ENCODE measurements at regions not wholly inside any gene's neighbourhood (a gene's known extent, or its start where the extent isn't known, plus 50 kb on each side); places are given as distances from the start of the nearest gene placed in this dataset.
"Not testable (repeated sequence)": the region's sequence is repeated elsewhere in the genome, so short reads cannot be mapped to it uniquely, and the experiment has no call there.

DNA sequence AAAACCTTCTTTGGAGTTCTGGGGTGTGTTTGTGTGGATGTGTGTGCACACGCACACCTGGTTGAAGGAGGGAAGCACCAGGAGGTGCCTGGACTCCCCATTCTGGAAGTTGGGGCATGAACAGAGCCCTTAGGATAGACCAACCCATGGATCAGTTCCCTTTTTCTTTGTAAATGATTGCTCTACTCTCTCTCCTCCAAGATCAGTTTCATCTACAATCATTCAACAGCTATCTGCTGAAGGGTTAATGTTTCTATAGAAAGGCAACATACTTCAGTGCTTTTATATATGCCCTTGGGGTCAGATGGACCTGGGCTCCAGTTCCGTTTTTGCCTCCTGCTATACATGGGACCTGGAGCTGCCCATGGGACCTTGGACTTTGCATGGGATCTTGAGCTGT is 352.1 kb upstream of the CFAP20DC start:
- no peak for DNase-seq

GRCh38 chr3:59392116-59392515 is 342.3 kb upstream of the CFAP20DC start:
- no peak for DNase-seq

DNA sequence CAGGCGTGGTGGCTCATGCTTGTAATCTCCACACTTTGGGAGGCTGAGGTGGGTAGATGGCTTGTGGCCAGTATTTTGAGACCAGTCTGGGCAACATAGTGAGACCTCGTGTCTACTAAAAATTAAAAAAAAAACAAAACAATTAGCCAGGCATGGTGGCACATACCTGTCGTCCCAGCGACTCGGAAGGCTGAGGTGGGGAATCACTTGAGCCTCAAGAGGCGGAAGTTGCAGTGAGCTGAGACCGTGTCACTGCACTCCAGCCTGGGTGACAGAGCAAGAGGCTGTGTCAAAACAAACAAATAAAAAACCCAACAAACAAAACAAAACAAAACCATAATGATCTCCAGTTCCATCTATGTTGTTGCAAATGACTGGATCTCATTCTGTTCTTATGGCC is 341.3 kb upstream of the CFAP20DC start:
- no peak for DNase-seq

GRCh38 chr3:59388555-59389270 is 338.9 kb upstream of the CFAP20DC start:
- no peak for DNase-seq

DNA sequence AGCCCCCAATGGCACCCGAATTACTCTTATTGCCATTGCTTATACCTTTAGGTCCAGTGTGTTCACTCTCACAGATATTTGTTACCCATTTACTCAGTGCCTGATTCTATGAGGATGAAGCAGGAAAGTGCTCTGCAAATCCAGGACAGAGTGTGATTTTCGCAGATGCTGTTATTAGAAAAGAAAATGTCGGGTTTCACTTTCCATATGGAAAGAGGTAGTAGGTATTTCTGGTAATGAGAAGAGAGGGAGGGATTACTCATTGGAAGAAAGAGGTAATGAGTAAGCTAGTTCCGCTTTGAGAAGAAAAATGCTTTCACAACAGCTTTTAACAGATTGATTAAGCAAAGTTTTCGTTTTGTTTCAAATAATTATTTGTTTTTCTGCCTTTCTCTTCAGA is 336.3 kb upstream of the CFAP20DC start:
- no peak for DNase-seq

- DNase-seq, result no peak
These were observed 335.7 kb upstream of the CFAP20DC start for GRCh38 chr3:59385547-59385946.

- DNase-seq, result no peak
These were observed 331.5 kb upstream of the CFAP20DC start for GRCh38 chr3:59381282-59381681.

GRCh38 chr3:59380146-59380545 is 330.3 kb upstream of the CFAP20DC start:
- DNase-seq, result no peak

DNA sequence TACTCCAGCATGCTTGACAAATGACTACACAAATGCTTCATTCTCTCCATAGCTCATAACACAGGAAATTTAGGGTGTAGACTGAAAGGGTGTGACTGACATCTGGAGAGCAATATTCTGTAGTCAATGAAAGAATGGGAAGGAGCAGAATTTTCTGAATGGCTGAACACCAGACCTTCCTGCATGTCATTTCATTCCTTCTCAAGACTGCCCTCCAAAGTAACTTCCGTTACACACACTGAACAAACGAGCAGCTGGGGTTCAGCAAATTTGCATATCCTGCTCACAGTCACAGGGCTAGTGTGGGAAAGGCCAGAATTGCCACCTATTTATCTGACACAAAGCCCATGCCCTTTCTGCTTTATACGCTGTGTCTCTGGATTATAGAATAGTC is 325.0 kb upstream of the CFAP20DC start:
- DNase-seq, result no peak

GRCh38 chr3:59374091-59374817 is 324.4 kb upstream of the CFAP20DC start:
- DNase-seq, result no peak

- no peak for DNase-seq
These were observed 322.5 kb upstream of the CFAP20DC start for GRCh38 chr3:59372346-59372745.

DNA sequence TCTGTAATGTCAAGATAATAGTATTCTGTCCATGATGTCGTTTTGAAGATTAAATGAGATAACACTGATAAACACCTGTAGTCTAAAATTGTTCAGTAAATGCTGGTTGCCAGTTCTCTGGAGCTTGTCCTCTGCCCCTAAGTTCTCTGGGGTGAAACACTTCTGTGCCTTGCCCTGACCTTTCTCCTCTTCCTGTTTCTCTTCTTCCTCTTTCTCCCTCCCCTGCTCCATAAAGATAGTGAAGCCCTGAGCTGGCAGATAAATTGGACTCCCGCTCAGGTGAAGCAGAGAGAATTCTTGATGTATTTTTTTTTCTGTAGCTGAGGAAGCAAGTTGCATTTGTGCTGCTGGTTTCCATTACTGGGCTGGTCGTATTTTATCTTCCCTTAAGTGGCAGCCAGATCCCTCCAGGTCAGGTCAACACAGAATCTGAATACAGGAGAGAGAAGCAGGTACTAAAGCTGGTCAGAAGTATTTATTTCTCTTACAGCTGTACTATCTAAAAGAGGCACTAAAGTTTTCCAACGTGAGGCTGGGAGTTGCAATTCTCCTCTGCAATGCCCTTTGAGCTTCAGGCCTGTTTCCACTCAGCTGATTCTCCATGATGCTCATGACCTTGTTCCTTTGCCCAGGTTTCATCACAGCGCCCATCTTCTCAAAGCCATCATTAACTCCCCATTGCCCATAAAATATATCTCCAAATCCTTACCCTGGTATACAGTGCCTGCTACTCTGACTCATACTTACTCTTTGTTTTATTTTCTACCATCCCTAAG is 319.3 kb upstream of the CFAP20DC start:
- no peak for DNase-seq

DNA sequence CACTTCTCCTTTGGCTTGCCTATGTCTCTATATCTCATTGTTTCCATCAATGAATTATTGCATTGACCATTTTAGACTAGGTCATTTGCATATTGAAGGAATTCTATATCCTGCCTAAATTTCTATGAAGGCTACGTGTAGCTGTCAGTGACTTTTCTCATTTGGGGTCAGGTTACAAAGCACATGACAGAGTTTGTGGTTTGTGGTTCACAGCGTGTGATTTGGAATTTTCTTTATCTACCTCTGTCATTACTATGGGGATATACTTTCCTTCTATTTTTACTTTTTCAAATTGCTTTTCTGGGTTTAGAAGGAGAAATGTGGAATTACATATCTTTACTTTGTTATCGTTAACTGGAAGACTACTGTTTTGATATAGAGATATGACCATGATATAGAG is 317.3 kb upstream of the CFAP20DC start:
- no peak for DNase-seq

- DNase-seq, result no peak
These were observed 316.4 kb upstream of the CFAP20DC start for GRCh38 chr3:59366218-59366617.

GRCh38 chr3:59364496-59364895 is 314.7 kb upstream of the CFAP20DC start:
- DNase-seq, result no peak

DNA sequence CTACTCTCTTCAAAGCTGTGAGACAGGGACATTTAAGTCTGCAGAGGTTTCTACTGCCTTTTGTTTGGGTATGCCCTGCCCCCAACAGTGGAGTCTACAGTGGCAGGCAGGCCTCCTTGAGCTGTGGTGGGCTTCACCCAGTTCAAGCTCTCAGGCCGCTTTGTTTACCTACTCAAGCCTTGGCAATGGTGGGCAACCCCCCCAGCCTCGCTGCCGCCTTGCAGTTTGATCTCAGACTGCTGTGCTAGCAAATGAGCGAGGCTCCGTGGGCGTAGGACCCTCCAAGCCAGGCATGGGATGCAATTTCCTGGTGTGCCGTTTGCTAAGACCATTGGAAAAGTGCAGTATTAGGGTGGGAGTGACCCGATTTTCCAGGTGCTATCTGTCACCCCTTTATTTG is 310.5 kb upstream of the CFAP20DC start:
- not testable (repeated sequence) for DNase-seq

DNA sequence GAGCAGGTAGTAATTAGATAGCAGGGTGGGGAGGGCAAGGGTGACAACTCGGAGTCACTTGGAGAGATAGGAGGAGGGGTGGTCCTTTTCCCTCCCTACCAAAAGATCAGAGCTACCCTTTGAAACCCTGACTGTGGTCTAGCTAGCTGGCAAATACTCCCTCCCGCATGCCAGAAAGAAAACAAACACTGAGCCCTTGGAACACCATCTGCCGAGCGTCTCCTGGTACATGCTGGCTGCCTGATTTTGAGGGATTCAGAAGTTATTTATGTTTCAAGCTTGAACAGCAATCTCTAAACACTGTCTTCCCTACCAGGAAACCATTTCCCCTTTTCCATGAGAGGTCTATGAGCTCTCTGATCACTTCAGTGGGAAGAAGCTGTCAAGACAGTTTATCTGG is 291.6 kb upstream of the CFAP20DC start:
- no peak for DNase-seq

GRCh38 chr3:59339818-59340217 is 290.0 kb upstream of the CFAP20DC start:
- no peak for DNase-seq

GRCh38 chr3:59338934-59339333 is 289.1 kb upstream of the CFAP20DC start:
- DNase-seq, result no peak

DNA sequence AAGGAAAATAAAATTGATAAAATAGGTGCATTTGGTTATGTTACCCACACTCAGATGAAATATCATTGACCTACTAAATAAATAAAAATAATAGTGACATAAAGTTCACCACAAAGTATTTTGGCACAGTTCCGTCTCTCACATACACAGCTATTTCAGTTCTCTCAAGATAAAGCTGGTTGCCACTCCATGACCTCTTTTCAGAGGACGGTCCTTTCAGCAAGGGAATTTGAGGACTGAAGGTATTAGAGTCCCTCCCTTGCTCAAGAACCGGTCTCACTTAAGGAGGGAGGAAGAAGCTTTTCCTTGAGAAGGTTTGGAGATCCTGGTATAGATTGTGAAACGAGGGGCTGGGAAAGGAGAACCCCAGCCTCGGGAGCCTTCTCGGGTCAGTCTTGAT is 285.5 kb upstream of the CFAP20DC start:
- DNase-seq, result no peak

DNA sequence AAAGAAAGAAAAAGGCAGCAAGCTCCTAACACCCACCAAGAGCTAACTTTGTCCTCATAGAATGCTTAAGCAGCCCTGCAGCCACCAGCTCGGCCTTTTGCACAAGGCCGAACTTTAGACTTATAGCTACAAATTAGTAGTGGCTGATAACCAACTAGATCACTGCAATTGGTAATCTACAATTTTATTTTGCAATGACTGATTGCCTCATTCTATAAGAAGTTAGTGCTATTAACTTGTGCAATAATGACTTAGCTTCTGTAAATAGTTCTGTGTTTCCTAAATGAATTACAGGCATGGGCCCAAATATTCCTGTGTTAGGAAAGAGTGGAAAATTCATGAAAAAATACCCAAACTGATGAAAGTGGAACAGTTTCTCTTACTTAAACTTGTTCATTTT is 284.8 kb upstream of the CFAP20DC start:
- no peak for DNase-seq

GRCh38 chr3:59327376-59327808 is 277.6 kb upstream of the CFAP20DC start:
- no peak for DNase-seq

- no peak for DNase-seq
These were observed 276.6 kb upstream of the CFAP20DC start for GRCh38 chr3:59326246-59327024.
